ENCODE measurements at regions not wholly inside any gene's neighbourhood (a gene's known extent, or its start where the extent isn't known, plus 50 kb on each side); places are given as distances from the start of the nearest gene placed in this dataset.

DNA sequence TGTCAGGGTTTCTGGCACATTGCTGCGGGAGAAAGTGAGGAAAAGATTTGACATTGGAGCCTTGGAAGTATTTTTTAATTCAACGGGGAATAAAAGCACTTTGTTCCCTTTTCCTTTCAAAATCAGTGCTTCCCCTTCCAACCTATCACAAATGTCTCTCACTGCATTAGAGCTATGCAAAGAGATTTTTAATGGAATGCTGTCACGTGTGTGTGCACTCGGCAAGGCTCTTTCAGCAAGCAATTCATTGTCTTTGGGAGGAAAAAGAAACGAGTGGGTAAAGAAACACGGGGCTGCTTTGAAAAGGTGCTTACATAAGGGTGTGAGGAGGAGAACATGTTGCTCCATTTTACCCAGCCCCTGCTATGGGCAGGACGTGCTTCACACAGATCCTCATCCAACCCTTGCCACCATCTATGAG lies 490.4 kb upstream of the PROK2 start:
- TF ChIP-seq, protein P1, sequence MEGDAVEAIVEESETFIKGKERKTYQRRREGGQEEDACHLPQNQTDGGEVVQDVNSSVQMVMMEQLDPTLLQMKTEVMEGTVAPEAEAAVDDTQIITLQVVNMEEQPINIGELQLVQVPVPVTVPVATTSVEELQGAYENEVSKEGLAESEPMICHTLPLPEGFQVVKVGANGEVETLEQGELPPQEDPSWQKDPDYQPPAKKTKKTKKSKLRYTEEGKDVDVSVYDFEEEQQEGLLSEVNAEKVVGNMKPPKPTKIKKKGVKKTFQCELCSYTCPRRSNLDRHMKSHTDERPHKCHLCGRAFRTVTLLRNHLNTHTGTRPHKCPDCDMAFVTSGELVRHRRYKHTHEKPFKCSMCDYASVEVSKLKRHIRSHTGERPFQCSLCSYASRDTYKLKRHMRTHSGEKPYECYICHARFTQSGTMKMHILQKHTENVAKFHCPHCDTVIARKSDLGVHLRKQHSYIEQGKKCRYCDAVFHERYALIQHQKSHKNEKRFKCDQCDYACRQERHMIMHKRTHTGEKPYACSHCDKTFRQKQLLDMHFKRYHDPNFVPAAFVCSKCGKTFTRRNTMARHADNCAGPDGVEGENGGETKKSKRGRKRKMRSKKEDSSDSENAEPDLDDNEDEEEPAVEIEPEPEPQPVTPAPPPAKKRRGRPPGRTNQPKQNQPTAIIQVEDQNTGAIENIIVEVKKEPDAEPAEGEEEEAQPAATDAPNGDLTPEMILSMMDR (IDR thresholded peaks at IDR 0.05), result no peak
- TF ChIP-seq POLR2AphosphoS5 (IDR thresholded peaks at IDR 0.05; ENCODE audit: insufficient read depth in 1 of 2, low read depth in 1 of 2), result no peak

All from vagina (tissue), 2 donors.